ENCODE measurements at regions not wholly inside any gene's neighbourhood (a gene's known extent, or its start where the extent isn't known, plus 50 kb on each side); places are given as distances from the start of the nearest gene placed in this dataset.

GRCh38 chr1:5478156-5478695 is 514.0 kb downstream of the NPHP4 start:
- no peak for DNase-seq
- Mint-ChIP-seq H3K9me3 (ENCODE audit: unreplicated experiment) (no peaks in the 10 kb centered on the region), H3K4me1 (ENCODE audit: low read depth, unreplicated experiment) (no peaks in the 10 kb centered on the region), H3K27me3 (ENCODE audit: insufficient read depth, unreplicated experiment) (peaks cover 21% of the 10 kb centered on the region), H3K36me3 (ENCODE audit: insufficient read depth, unreplicated experiment) (no peaks in the 10 kb centered on the region), H3K27ac (ENCODE audit: unreplicated experiment) (no peak overlapping the region), H3K4me3 (ENCODE audit: unreplicated experiment) (no peak overlapping the region)
- TF ChIP-seq CTCF (IDR thresholded peaks at IDR 0.05; ENCODE audit: insufficient read depth in 1 of 2, low read depth in 1 of 2, low read length in 1 of 2, severe bottlenecking in 1 of 2, unreplicated experiment in 1 of 2): no peak
- POLR2A ChIA-PET: no interaction called here
- Histone ChIP-seq H3K4me1 (no peaks in the 10 kb centered on the region), H3K27me3 (replicated peaks; ENCODE audit: control insufficient read depth, insufficient read depth, low read length) (no peaks in the 10 kb centered on the region), H3K4me3 (ENCODE audit: low read depth, low read length) (no peak overlapping the region), H3K9me3 (no peaks in the 10 kb centered on the region), H3K36me3 (ENCODE audit: control insufficient read depth, insufficient read depth, low read length) (no peaks in the 10 kb centered on the region)
- CTCF ChIA-PET: no interaction called here
- no TSS peak for BruUV-seq (replicated peaks)
- intact Hi-C loops (cut with micrococcal nuclease; ENCODE audit: unreplicated experiment): no loop called here

GRCh38 chr1:5477716-5478115 is 514.5 kb downstream of the NPHP4 start:
- TF ChIP-seq CTCF (IDR thresholded peaks at IDR 0.05; ENCODE audit: insufficient read depth in 1 of 2, low read depth in 1 of 2, low read length in 1 of 2, severe bottlenecking in 1 of 2, unreplicated experiment in 1 of 2): no peak
- Mint-ChIP-seq H3K9me3 (ENCODE audit: unreplicated experiment) (no peaks in the 10 kb centered on the region), H3K4me3 (ENCODE audit: unreplicated experiment) (no peak overlapping the region), H3K27me3 (ENCODE audit: insufficient read depth, unreplicated experiment) (peaks cover 17% of the 10 kb centered on the region), H3K4me1 (ENCODE audit: low read depth, unreplicated experiment) (no peaks in the 10 kb centered on the region), H3K27ac (ENCODE audit: unreplicated experiment) (no peak overlapping the region), H3K36me3 (ENCODE audit: insufficient read depth, unreplicated experiment) (no peaks in the 10 kb centered on the region)
- BruUV-seq (replicated peaks): no TSS peak
- intact Hi-C loops (cut with micrococcal nuclease; ENCODE audit: unreplicated experiment): no loop called here
- ChIA-PET POLR2A (no interaction called here), CTCF (no interaction called here)
- Histone ChIP-seq H3K4me3 (ENCODE audit: low read depth, low read length) (no peak overlapping the region), H3K4me1 (no peaks in the 10 kb centered on the region), H3K27me3 (replicated peaks; ENCODE audit: control insufficient read depth, insufficient read depth, low read length) (no peaks in the 10 kb centered on the region), H3K9me3 (no peaks in the 10 kb centered on the region), H3K36me3 (ENCODE audit: control insufficient read depth, insufficient read depth, low read length) (no peaks in the 10 kb centered on the region)
- no peak for DNase-seq

GRCh38 chr1:5475572-5475971 is 516.7 kb downstream of the NPHP4 start:
- Histone ChIP-seq H3K4me3 (ENCODE audit: low read depth, low read length) (no peak overlapping the region), H3K4me1 (no peaks in the 10 kb centered on the region), H3K36me3 (ENCODE audit: control insufficient read depth, insufficient read depth, low read length) (no peaks in the 10 kb centered on the region), H3K9me3 (no peaks in the 10 kb centered on the region), H3K27me3 (replicated peaks; ENCODE audit: control insufficient read depth, insufficient read depth, low read length) (no peaks in the 10 kb centered on the region)
- TF ChIP-seq CTCF (IDR thresholded peaks at IDR 0.05; ENCODE audit: insufficient read depth in 1 of 2, low read depth in 1 of 2, low read length in 1 of 2, severe bottlenecking in 1 of 2, unreplicated experiment in 1 of 2): no peak
- Mint-ChIP-seq H3K4me3 (ENCODE audit: unreplicated experiment) (no peak overlapping the region), H3K27ac (ENCODE audit: unreplicated experiment) (no peak overlapping the region), H3K36me3 (ENCODE audit: insufficient read depth, unreplicated experiment) (no peaks in the 10 kb centered on the region), H3K9me3 (ENCODE audit: unreplicated experiment) (no peaks in the 10 kb centered on the region), H3K27me3 (ENCODE audit: insufficient read depth, unreplicated experiment) (peaks cover 19% of the 10 kb centered on the region), H3K4me1 (ENCODE audit: low read depth, unreplicated experiment) (no peaks in the 10 kb centered on the region)
- intact Hi-C loops (cut with micrococcal nuclease; ENCODE audit: unreplicated experiment): no loop called here
- CTCF ChIA-PET: no interaction called here
- DNase-seq: no peak
- no TSS peak for BruUV-seq (replicated peaks)
- POLR2A ChIA-PET: no interaction called here

Measured in Caco-2 (cell line).